HG03342 (cell line): ENCODE measurements at regions not wholly inside any gene's neighbourhood (a gene's known extent, or its start where the extent isn't known, plus 50 kb on each side); places are given as distances from the start of the nearest gene placed in this dataset.
"Not testable (repeated sequence)": the region's sequence is repeated elsewhere in the genome, so short reads cannot be mapped to it uniquely, and the experiment has no call there.

Source experiments
- ATAC-seq: cut with Tn5 transposase; IDR thresholded peaks from one replicate; pipeline ENCODE4 v1.9.1; 2021; ENCODE audit warnings: mild to moderate bottlenecking, moderate library complexity; ENCODE audit not compliant: unreplicated experiment

- no peak for ATAC-seq
Observed at GRCh38 chr9:78896479-78896878, 599.6 kb downstream of the PSAT1 start.

- no peak for ATAC-seq
Observed at GRCh38 chr9:78898234-78898633, 601.3 kb downstream of the PSAT1 start.

- no peak for ATAC-seq
Observed at GRCh38 chr9:78899006-78899405, 602.1 kb downstream of the PSAT1 start.

- no peak for ATAC-seq
Observed at GRCh38 chr9:78900500-78900899, 603.6 kb downstream of the PSAT1 start.

GRCh38 chr9:78902051-78902450 is 605.1 kb downstream of the PSAT1 start:
- ATAC-seq = no peak

GRCh38 chr9:78903581-78903980 is 606.7 kb downstream of the PSAT1 start:
- no peak for ATAC-seq

- no peak for ATAC-seq
Observed at GRCh38 chr9:78904686-78905085, 607.8 kb downstream of the PSAT1 start.

- no peak for ATAC-seq
Observed at GRCh38 chr9:78905387-78905786, 608.5 kb downstream of the PSAT1 start.

GRCh38 chr9:78905986-78906755 is 609.2 kb downstream of the PSAT1 start:
- no peak for ATAC-seq

GRCh38 chr9:78909566-78909965 is 612.6 kb downstream of the PSAT1 start:
- ATAC-seq = no peak

GRCh38 chr9:78916884-78917283 is 620.0 kb downstream of the PSAT1 start:
- ATAC-seq = not testable (repeated sequence)

- ATAC-seq = no peak
Observed at GRCh38 chr9:78918976-78919375, 622.1 kb downstream of the PSAT1 start.

- no peak for ATAC-seq
Observed at GRCh38 chr9:78919701-78920100, 622.8 kb downstream of the PSAT1 start.

GRCh38 chr9:78921341-78921740 is 624.4 kb downstream of the PSAT1 start:
- ATAC-seq = no peak

GRCh38 chr9:78923966-78924659 is 627.2 kb downstream of the PSAT1 start:
- ATAC-seq = no peak

GRCh38 chr9:78927099-78927940 is 630.4 kb downstream of the PSAT1 start:
- no peak for ATAC-seq

GRCh38 chr9:78928625-78929405 is 631.9 kb downstream of the PSAT1 start:
- ATAC-seq = no peak

- no peak for ATAC-seq
Observed at GRCh38 chr9:78930281-78930680, 633.4 kb downstream of the PSAT1 start.

GRCh38 chr9:78932849-78933627 is 636.1 kb downstream of the PSAT1 start:
- no peak for ATAC-seq

GRCh38 chr9:78934880-78935279 is 636.9 kb upstream of the TLE4 start:
- no peak for ATAC-seq
